ENCODE measurements at regions not wholly inside any gene's neighbourhood (a gene's known extent, or its start where the extent isn't known, plus 50 kb on each side); places are given as distances from the start of the nearest gene placed in this dataset.

DNA sequence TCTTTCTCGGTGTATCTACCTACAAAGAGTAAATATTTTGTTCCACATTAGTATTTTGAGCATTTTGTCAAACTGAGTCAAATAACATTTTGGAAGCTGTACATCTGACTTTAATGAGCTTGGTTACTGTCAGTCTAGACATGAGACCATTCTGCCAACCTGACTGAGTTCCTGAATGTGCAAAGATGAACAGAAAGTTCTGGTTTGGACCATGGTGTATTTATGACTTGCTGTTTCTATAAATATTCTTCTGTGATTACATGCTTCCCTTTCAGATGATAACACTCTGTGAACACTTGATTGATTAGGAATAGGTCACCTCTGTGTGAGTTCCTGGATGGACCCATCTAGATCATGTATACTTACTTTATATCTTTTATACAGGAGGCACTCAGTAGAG is 827.8 kb downstream of the VRK1 start:
- TF ChIP-seq, protein P1, sequence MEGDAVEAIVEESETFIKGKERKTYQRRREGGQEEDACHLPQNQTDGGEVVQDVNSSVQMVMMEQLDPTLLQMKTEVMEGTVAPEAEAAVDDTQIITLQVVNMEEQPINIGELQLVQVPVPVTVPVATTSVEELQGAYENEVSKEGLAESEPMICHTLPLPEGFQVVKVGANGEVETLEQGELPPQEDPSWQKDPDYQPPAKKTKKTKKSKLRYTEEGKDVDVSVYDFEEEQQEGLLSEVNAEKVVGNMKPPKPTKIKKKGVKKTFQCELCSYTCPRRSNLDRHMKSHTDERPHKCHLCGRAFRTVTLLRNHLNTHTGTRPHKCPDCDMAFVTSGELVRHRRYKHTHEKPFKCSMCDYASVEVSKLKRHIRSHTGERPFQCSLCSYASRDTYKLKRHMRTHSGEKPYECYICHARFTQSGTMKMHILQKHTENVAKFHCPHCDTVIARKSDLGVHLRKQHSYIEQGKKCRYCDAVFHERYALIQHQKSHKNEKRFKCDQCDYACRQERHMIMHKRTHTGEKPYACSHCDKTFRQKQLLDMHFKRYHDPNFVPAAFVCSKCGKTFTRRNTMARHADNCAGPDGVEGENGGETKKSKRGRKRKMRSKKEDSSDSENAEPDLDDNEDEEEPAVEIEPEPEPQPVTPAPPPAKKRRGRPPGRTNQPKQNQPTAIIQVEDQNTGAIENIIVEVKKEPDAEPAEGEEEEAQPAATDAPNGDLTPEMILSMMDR (IDR thresholded peaks at IDR 0.05): no peak
- TF ChIP-seq ZFX (IDR thresholded peaks at IDR 0.05; ENCODE audit: borderline replicate concordance): no peak
